IPS DF 4.7 (cell line): ENCODE measurements at regions not wholly inside any gene's neighbourhood (a gene's known extent, or its start where the extent isn't known, plus 50 kb on each side); places are given as distances from the start of the nearest gene placed in this dataset.

ENCODE experiments used
- DNase-seq: peaks from one replicate; pipeline ENCODE4 v3.0.0-alpha.2; 2013; ENCODE audit warnings: low spot score; ENCODE audit errors: extremely low read depth

GRCh38 chr9:88812938-88813637, 178.2 kb upstream of the S1PR3 start:
- no peak for DNase-seq

GRCh38 chr9:88813638-88814209, 177.5 kb upstream of the S1PR3 start:
- no peak for DNase-seq

- no peak for DNase-seq
These were observed 176.7 kb upstream of the S1PR3 start for GRCh38 chr9:88814577-88814976.

- DNase-seq = no peak
These were observed 175.1 kb upstream of the S1PR3 start for GRCh38 chr9:88816141-88816540.

GRCh38 chr9:88816591-88816990, 174.7 kb upstream of the S1PR3 start:
- DNase-seq = no peak

- DNase-seq = no peak
These were observed 173.6 kb upstream of the S1PR3 start for GRCh38 chr9:88817628-88818027.

- DNase-seq = no peak
These were observed 172.6 kb upstream of the S1PR3 start for GRCh38 chr9:88818495-88819201.

- no peak for DNase-seq
These were observed 171.8 kb upstream of the S1PR3 start for GRCh38 chr9:88819476-88819875.

GRCh38 chr9:88820055-88820454, 171.2 kb upstream of the S1PR3 start:
- DNase-seq = no peak

- no peak for DNase-seq
These were observed 170.1 kb upstream of the S1PR3 start for GRCh38 chr9:88821033-88821745.

- no peak for DNase-seq
These were observed 169.5 kb upstream of the S1PR3 start for GRCh38 chr9:88821746-88822106.

GRCh38 chr9:88824711-88825110, 166.6 kb upstream of the S1PR3 start:
- no peak for DNase-seq

- DNase-seq = no peak
These were observed 165.1 kb upstream of the S1PR3 start for GRCh38 chr9:88826181-88826580.

- DNase-seq = no peak
These were observed 164.5 kb upstream of the S1PR3 start for GRCh38 chr9:88826771-88827181.

GRCh38 chr9:88828018-88828417, 163.2 kb upstream of the S1PR3 start:
- DNase-seq = no peak

GRCh38 chr9:88828492-88828974, 162.7 kb upstream of the S1PR3 start:
- no peak for DNase-seq

GRCh38 chr9:88829276-88829675, 162.0 kb upstream of the S1PR3 start:
- DNase-seq = no peak

- no peak for DNase-seq
These were observed 159.4 kb upstream of the S1PR3 start for GRCh38 chr9:88831713-88832407.

GRCh38 chr9:88833946-88834345, 157.3 kb upstream of the S1PR3 start:
- no peak for DNase-seq

- DNase-seq = no peak
These were observed 156.2 kb upstream of the S1PR3 start for GRCh38 chr9:88835038-88835466.

GRCh38 chr9:88835772-88836171, 155.5 kb upstream of the S1PR3 start:
- no peak for DNase-seq
